Lower lobe of right lung (tissue), 2 donors: ENCODE measurements at regions not wholly inside any gene's neighbourhood (a gene's known extent, or its start where the extent isn't known, plus 50 kb on each side); places are given as distances from the start of the nearest gene placed in this dataset.
"Not testable (repeated sequence)": the region's sequence is repeated elsewhere in the genome, so short reads cannot be mapped to it uniquely, and the experiment has no call there.

ENCODE experiments used
- ATAC-seq, 2 donors: fragments of 200-7000 bp; cut with Tn5 transposase; one replicate each; pipeline ENCODE4 v1.9.1; 2020 to 2022; ENCODE audit warnings: mild to moderate bottlenecking in 2 of 2, moderate library complexity in 2 of 2
- DNase-seq: peaks from one replicate; pipeline ENCODE4 v3.0.0-alpha.2; 2020
- H3K27ac ChIP-seq: fragments of 200-600 bp; one replicate; pipeline ENCODE4 v1.8.0; 2022
- H3K27me3 ChIP-seq: fragments of 200-600 bp; one replicate; pipeline ENCODE4 v1.8.0; 2022; ENCODE audit warnings: low read depth
- H3K36me3 ChIP-seq: fragments of 200-600 bp; one replicate; pipeline ENCODE4 v1.8.0; 2022; ENCODE audit warnings: mild to moderate bottlenecking
- H3K4me1 ChIP-seq: fragments of 200-600 bp; one replicate; pipeline ENCODE4 v1.8.0; 2022
- H3K4me3 ChIP-seq: fragments of 200-600 bp; one replicate; pipeline ENCODE4 v1.8.0; 2022; ENCODE audit warnings: mild to moderate bottlenecking
- H3K9me3 ChIP-seq: fragments of 200-600 bp; one replicate; pipeline ENCODE4 v1.8.0; 2022
- CTCF ChIP-seq: fragments of 200-600 bp; IDR thresholded peaks from one replicate; pipeline ENCODE4 v1.8.0; 2022; ENCODE audit warnings: antibody characterized with exemption, mild to moderate bottlenecking
- intact Hi-C: fragments of 100-400 bp; cut with DNase I; formaldehyde crosslinking; loops from one replicate; pipeline ENCODE4 v1.11.0; 2022
- donor health status: DM: no; HTN: yes; CAD: no; lungs with severe emphysema.

- peaks cover 23% of the 10 kb centered on the region for H3K4me1 ChIP-seq
- DNase-seq (no peak), ATAC-seq (no peak)
- no peaks in the 10 kb centered on the region for H3K9me3 ChIP-seq
- intact Hi-C loops: no loop called here
- no peak overlapping the region for H3K27ac ChIP-seq
- H3K4me3 ChIP-seq: no peak overlapping the region
- H3K27me3 ChIP-seq: peaks cover 18% of the 10 kb centered on the region
- TF ChIP-seq CTCF: no peak
- no peaks in the 10 kb centered on the region for H3K36me3 ChIP-seq
These were observed 68.8 kb downstream of the C9orf50 start for GRCh38 chr9:129552064-129552463.

- no peak for TF ChIP-seq CTCF
- H3K9me3 ChIP-seq: no peaks in the 10 kb centered on the region
- DNase-seq: no peak
- H3K4me1 ChIP-seq: peaks cover 23% of the 10 kb centered on the region
- intact Hi-C loops: no loop called here
- H3K36me3 ChIP-seq: no peaks in the 10 kb centered on the region
- ATAC-seq: no peak
- H3K4me3 ChIP-seq: no peak overlapping the region
- H3K27me3 ChIP-seq: peaks cover 18% of the 10 kb centered on the region
- no peak overlapping the region for H3K27ac ChIP-seq
These were observed 69.4 kb downstream of the C9orf50 start for GRCh38 chr9:129551393-129551973.

GRCh38 chr9:129550977-129551376, 69.9 kb downstream of the C9orf50 start:
- intact Hi-C loops, H3K27ac ChIP-seq, ATAC-seq: not testable (repeated sequence)

GRCh38 chr9:129550199-129550839, 70.6 kb downstream of the C9orf50 start:
- TF ChIP-seq CTCF: no peak
- DNase-seq (peak; percentile 85), ATAC-seq (peak; percentile 92 to 97)
- H3K4me1 ChIP-seq: peaks cover 23% of the 10 kb centered on the region
- peaks cover 18% of the 10 kb centered on the region for H3K27me3 ChIP-seq
- H3K9me3 ChIP-seq: no peaks in the 10 kb centered on the region
- peak overlapping the region; percentile 79 for H3K27ac ChIP-seq
- H3K4me3 ChIP-seq: peak overlapping the region; percentile 49
- H3K36me3 ChIP-seq: no peaks in the 10 kb centered on the region
- intact Hi-C loops: no loop called here

More at GRCh38 chr9:129550977-129551376, 69.9 kb downstream of the C9orf50 start:
- Histone ChIP-seq H3K4me1 (peaks cover 23% of the 10 kb centered on the region), H3K27me3 (peaks cover 18% of the 10 kb centered on the region)
- H3K9me3 ChIP-seq, DNase-seq, H3K4me3 ChIP-seq, H3K36me3 ChIP-seq: not testable (repeated sequence)

GRCh38 chr9:129549684-129550083, 71.2 kb downstream of the C9orf50 start:
- H3K4me3 ChIP-seq: peak overlapping the region; percentile 49
- DNase-seq: no peak
- peak; percentile 45 to 69 for ATAC-seq
- intact Hi-C loops: no loop called here
- no peak for TF ChIP-seq CTCF
- H3K27ac ChIP-seq: peak overlapping the region; percentile 79
- peaks cover 18% of the 10 kb centered on the region for H3K27me3 ChIP-seq
- no peaks in the 10 kb centered on the region for H3K9me3 ChIP-seq
- H3K36me3 ChIP-seq: no peaks in the 10 kb centered on the region
- H3K4me1 ChIP-seq: peaks cover 23% of the 10 kb centered on the region

- Histone ChIP-seq H3K36me3 (no peaks in the 10 kb centered on the region), H3K4me3 (no peak overlapping the region), H3K27me3 (peaks cover 18% of the 10 kb centered on the region), H3K27ac (peak overlapping the region; percentile 79), H3K9me3 (no peaks in the 10 kb centered on the region), H3K4me1 (peaks cover 23% of the 10 kb centered on the region)
- no peak for ATAC-seq
- DNase-seq: no peak
- intact Hi-C loops: no loop called here
- no peak for TF ChIP-seq CTCF
These were observed 71.8 kb downstream of the C9orf50 start for GRCh38 chr9:129549139-129549538.
